ENCODE measurements at regions not wholly inside any gene's neighbourhood (a gene's known extent, or its start where the extent isn't known, plus 50 kb on each side); places are given as distances from the start of the nearest gene placed in this dataset.

DNA sequence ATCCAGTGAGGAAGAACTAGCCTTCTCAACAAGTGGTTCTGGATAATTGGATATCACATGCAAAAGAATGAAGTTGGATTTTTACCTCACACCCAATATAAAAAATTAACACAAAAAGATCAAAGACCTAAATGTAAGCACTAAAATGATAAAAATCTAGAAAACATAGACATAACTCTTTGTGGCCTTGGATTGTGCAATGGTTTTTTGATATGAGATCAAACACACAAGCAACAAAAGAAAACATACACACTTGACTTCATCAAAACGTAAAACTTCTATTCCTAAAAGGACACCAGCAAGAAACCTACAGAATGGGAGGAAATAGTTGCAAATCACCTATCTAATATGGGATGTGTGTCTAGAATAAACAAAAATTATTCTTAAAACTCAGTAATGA is 54.1 kb upstream of the NFE2L2 start:
- WGBS, 2 donors, result 96 to 98% methylated on average over 1 of the region's 1 CpG
- Histone ChIP-seq H3K4me1 (peaks cover 8 to 39% of the 10 kb centered on the region in 2 donors), H3K36me3 (no peaks in the 10 kb centered on the region), H3K27me3 (no peaks in the 10 kb centered on the region), H3K4me3 (replicated peaks in 1 of 3) (no peak overlapping the region), H3K9me3 (no peaks in the 10 kb centered on the region), H3K27ac (no peak overlapping the region)
- intact Hi-C loops (cut with DNase I), result no loop called here
- no peak for DNase-seq
- TF ChIP-seq POLR2A (IDR thresholded peaks at IDR 0.05), result no peak
- TF ChIP-seq, protein P1, sequence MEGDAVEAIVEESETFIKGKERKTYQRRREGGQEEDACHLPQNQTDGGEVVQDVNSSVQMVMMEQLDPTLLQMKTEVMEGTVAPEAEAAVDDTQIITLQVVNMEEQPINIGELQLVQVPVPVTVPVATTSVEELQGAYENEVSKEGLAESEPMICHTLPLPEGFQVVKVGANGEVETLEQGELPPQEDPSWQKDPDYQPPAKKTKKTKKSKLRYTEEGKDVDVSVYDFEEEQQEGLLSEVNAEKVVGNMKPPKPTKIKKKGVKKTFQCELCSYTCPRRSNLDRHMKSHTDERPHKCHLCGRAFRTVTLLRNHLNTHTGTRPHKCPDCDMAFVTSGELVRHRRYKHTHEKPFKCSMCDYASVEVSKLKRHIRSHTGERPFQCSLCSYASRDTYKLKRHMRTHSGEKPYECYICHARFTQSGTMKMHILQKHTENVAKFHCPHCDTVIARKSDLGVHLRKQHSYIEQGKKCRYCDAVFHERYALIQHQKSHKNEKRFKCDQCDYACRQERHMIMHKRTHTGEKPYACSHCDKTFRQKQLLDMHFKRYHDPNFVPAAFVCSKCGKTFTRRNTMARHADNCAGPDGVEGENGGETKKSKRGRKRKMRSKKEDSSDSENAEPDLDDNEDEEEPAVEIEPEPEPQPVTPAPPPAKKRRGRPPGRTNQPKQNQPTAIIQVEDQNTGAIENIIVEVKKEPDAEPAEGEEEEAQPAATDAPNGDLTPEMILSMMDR (IDR thresholded peaks at IDR 0.05), result no peak

DNA sequence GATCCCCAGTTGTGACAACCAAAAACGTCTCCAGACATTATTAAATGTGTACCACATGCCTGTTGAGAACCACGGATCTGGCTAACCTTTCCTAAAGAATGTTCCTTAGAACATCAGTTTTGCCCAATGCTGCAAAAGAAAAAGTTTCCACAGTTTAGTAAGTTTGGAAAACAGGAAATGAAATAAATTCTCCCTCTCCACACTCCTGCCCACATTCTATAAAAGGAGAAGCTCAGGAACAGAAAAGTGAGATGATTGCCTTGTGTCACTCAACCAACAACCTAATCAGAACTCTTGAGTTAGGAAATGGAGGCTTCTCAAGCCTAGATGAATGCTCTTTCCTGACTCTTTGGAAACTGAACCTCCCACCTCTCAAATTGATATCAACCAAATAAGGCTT is 56.1 kb upstream of the NFE2L2 start:
- H3K4me3 ChIP-seq (replicated peaks in 1 of 3), result no peak overlapping the region
- no peaks in the 10 kb centered on the region for H3K27me3 ChIP-seq
- peaks cover 4 to 21% of the 10 kb centered on the region in 2 donors for H3K4me1 ChIP-seq
- no peaks in the 10 kb centered on the region for H3K36me3 ChIP-seq
- TF ChIP-seq, protein P1 (IDR thresholded peaks at IDR 0.05), result no peak
- no peak for TF ChIP-seq POLR2A (IDR thresholded peaks at IDR 0.05)
- WGBS, 2 donors, result 71 to 90% methylated on average over 2 of the region's 2 CpGs
- H3K27ac ChIP-seq, result no peak overlapping the region
- intact Hi-C loops (cut with DNase I), result loop anchor here (10.0 kb wide), 1 partner anchor 56 kb away; the partner anchor contains the start of gene NFE2L2
- no peaks in the 10 kb centered on the region for H3K9me3 ChIP-seq
- DNase-seq, result no peak

DNA sequence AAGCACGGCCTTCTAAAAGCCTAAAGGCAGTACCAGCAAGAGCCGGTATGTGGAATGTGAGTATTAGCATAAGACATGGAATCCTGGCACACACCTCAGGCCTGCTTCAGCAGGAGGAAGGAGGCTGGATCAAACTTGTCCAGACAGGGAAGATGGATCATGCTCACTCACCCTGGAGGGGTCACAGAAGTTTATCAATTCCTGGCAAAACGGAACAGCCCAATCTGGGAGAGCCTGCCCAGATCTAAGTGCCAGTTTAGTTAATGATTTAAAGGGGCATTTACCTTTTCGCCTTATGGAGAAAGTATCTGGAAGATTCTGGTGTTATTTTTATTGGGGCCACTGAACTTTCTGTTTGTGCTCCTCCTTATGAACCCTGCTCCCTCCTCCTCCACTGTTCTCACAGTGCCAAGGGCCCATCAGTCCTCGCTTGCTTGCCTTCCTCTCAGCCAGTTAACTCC is 58.3 kb upstream of the NFE2L2 start:
- 49 to 59% methylated on average over 5 of the region's 5 CpGs for WGBS, 2 donors
- Histone ChIP-seq H3K9me3 (no peaks in the 10 kb centered on the region), H3K36me3 (no peaks in the 10 kb centered on the region), H3K4me3 (replicated peaks in 1 of 3) (no peak overlapping the region), H3K27ac (peak overlapping the region; percentile 2 to 31 (median 20)), H3K4me1 (peaks cover 0 to 20% of the 10 kb centered on the region in 2 donors), H3K27me3 (no peaks in the 10 kb centered on the region)
- TF ChIP-seq, protein P1 (IDR thresholded peaks at IDR 0.05), result peak in 2 of 6 experiments; percentile 29 to 34
- no peak for TF ChIP-seq POLR2A (IDR thresholded peaks at IDR 0.05)
- intact Hi-C loops (cut with DNase I), result loop anchor here (10.0 kb wide), 1 partner anchor 58 kb away; the partner anchor contains the start of gene NFE2L2
- DNase-seq, result peak; percentile 46 to 67

DNA sequence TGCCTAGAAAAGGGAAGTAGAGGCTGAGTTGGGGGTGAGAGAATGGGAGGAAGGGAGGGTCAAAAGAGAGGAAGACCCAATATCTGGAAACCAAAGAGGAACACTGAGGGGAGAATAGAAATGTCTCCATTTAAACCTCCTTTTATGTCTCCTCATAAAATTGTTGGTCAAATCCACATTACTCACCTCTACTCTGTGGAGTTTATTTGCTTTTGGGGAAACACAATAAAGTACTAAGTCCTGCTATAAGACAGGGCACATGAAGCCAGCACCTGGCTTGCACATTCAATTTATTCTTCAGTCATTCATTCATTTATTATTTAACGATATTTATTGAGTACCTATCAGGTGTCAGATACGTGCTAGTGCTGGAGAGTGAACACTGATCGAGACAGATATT is 60.3 kb upstream of the NFE2L2 start:
- Histone ChIP-seq H3K9me3 (no peaks in the 10 kb centered on the region), H3K36me3 (no peaks in the 10 kb centered on the region), H3K4me1 (peaks cover 0 to 20% of the 10 kb centered on the region in 2 donors), H3K27me3 (no peaks in the 10 kb centered on the region), H3K27ac (no peak overlapping the region), H3K4me3 (replicated peaks in 1 of 3) (no peak overlapping the region)
- no peak for DNase-seq
- intact Hi-C loops (cut with DNase I), result loop anchor here (10.0 kb wide), 1 partner anchor 60 kb away; the partner anchor contains the start of gene NFE2L2
- TF ChIP-seq POLR2A (IDR thresholded peaks at IDR 0.05), result no peak
- WGBS, 2 donors, result 74 to 97% methylated on average over 3 of the region's 3 CpGs

DNA sequence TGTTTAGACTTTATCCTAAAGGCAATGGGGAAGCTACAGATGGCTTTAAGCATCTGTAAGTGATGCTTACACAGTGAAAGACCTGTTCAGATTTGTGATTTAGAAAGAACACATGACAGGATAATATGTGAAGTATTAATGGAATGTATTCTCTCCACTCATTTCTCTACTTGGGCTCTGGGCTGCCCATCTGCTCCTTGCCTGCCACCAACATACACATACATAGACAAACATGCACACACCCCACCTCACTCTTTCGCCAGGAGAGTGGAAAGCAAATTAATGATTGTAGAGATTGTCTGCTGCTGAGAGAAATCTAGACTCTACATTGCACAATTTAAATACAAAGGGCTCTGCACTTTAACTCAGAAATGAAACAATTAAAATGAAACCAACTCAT is 61.0 kb upstream of the NFE2L2 start:
- 93 to 94% methylated on average over 1 of the region's 1 CpG for WGBS, 2 donors
- Histone ChIP-seq H3K4me1 (peaks cover 0 to 20% of the 10 kb centered on the region in 2 donors), H3K27ac (peak overlapping the region in 1 of 3 donors; percentile 24), H3K9me3 (no peaks in the 10 kb centered on the region), H3K27me3 (no peaks in the 10 kb centered on the region), H3K4me3 (replicated peaks in 1 of 3) (no peak overlapping the region), H3K36me3 (no peaks in the 10 kb centered on the region)
- no peak for TF ChIP-seq POLR2A (IDR thresholded peaks at IDR 0.05)
- TF ChIP-seq, protein P1 (IDR thresholded peaks at IDR 0.05), result no peak
- no peak for DNase-seq
- intact Hi-C loops (cut with DNase I), result loop anchor here (10.0 kb wide), 1 partner anchor 61 kb away; the partner anchor contains the start of gene NFE2L2
